22Rv1 (cell line): ENCODE measurements at regions not wholly inside any gene's neighbourhood (a gene's known extent, or its start where the extent isn't known, plus 50 kb on each side); places are given as distances from the start of the nearest gene placed in this dataset.

Experiments used
- CTCF ChIP-seq: fragments of 450-650 bp; IDR thresholded peaks from 2 replicates; pipeline ENCODE4 v1.5.1; 2017; ENCODE audit warnings: mild to moderate bottlenecking
- ZFX ChIP-seq: fragments of 450-650 bp; IDR thresholded peaks from 2 replicates; pipeline ENCODE4 v1.6.1; 2017; ENCODE audit warnings: antibody characterized with exemption, borderline replicate concordance

- no peak for TF ChIP-seq CTCF
- no peak for TF ChIP-seq ZFX
Observed at GRCh38 chr9:81071108-81071507, 618.2 kb downstream of the TLE1 start.
